ENCODE measurements at regions not wholly inside any gene's neighbourhood (a gene's known extent, or its start where the extent isn't known, plus 50 kb on each side); places are given as distances from the start of the nearest gene placed in this dataset.

- TF ChIP-seq, protein P1, sequence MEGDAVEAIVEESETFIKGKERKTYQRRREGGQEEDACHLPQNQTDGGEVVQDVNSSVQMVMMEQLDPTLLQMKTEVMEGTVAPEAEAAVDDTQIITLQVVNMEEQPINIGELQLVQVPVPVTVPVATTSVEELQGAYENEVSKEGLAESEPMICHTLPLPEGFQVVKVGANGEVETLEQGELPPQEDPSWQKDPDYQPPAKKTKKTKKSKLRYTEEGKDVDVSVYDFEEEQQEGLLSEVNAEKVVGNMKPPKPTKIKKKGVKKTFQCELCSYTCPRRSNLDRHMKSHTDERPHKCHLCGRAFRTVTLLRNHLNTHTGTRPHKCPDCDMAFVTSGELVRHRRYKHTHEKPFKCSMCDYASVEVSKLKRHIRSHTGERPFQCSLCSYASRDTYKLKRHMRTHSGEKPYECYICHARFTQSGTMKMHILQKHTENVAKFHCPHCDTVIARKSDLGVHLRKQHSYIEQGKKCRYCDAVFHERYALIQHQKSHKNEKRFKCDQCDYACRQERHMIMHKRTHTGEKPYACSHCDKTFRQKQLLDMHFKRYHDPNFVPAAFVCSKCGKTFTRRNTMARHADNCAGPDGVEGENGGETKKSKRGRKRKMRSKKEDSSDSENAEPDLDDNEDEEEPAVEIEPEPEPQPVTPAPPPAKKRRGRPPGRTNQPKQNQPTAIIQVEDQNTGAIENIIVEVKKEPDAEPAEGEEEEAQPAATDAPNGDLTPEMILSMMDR (IDR thresholded peaks at IDR 0.05), result no peak
- TF ChIP-seq POLR2AphosphoS5 (IDR thresholded peaks at IDR 0.05) (no peak), POLR2A (IDR thresholded peaks at IDR 0.05) (no peak)
Measured at GRCh38 chr2:120466704-120467054, 120.7 kb downstream of the INHBB start.
